Testis (tissue), 2 donors: ENCODE measurements at regions not wholly inside any gene's neighbourhood (a gene's known extent, or its start where the extent isn't known, plus 50 kb on each side); places are given as distances from the start of the nearest gene placed in this dataset.

Experiments
- DNase-seq: peaks from one replicate; pipeline ENCODE4 v3.0.0-alpha.2; 2019
- H3K27ac ChIP-seq, 2 donors: fragments of 200-600 bp; sonication (generic); one replicate each; pipeline ENCODE4 v1.5.1; 2019
- H3K27me3 ChIP-seq: fragments of 200-600 bp; sonication (generic); one replicate; pipeline ENCODE4 v1.5.1; 2019
- H3K36me3 ChIP-seq: fragments of 200-600 bp; sonication (generic); one replicate; pipeline ENCODE4 v1.5.1; 2017; ENCODE audit warnings: low read depth; ENCODE audit errors: missing control alignments
- H3K4me1 ChIP-seq: fragments of 200-600 bp; sonication (generic); one replicate; pipeline ENCODE4 v1.5.1; 2019
- H3K4me3 ChIP-seq, 2 donors: fragments of 200-600 bp; sonication (generic); one replicate each; pipeline ENCODE4 v1.5.1; 2017 to 2019
- H3K9me3 ChIP-seq: fragments of 200-600 bp; sonication (generic); one replicate; pipeline ENCODE4 v1.5.1; 2017
- CTCF ChIP-seq, 3 experiments: fragments of 450-650 bp in 2 of 3; fragments of 200-600 bp in 1 of 3; sonication (generic) in 1 of 3; IDR thresholded peaks; one replicate each; pipeline ENCODE4 v1.5.1; 2016 to 2019; ENCODE audit warnings: antibody characterized with exemption in 3 of 3, mild to moderate bottlenecking in 2 of 3, moderate library complexity in 1 of 3
- POLR2A ChIP-seq: fragments of 450-650 bp; IDR thresholded peaks from one replicate; pipeline ENCODE4 v1.6.1; 2017; ENCODE audit warnings: antibody characterized with exemption, mild to moderate bottlenecking, moderate library complexity
- WGBS, 2 donors: methylation state at CpG; one replicate each; pipeline ENCODE4 v1.1.5; 2018; 5-methylcytosine and 5-hydroxymethylcytosine counted together
- intact Hi-C: fragments of 100-400 bp; cut with DNase I; formaldehyde crosslinking; loops from one replicate; pipeline ENCODE4 v1.15.1; 2023; ENCODE audit warnings: low total_unique reads

- no peak for DNase-seq
- Histone ChIP-seq H3K4me3 (no peak overlapping the region), H3K36me3 (no peaks in the 10 kb centered on the region), H3K27me3 (no peaks in the 10 kb centered on the region), H3K4me1 (no peaks in the 10 kb centered on the region), H3K9me3 (no peaks in the 10 kb centered on the region), H3K27ac (no peak overlapping the region)
- WGBS, 2 donors = 66 to 81% methylated on average over 4 of the region's 4 CpGs
- TF ChIP-seq POLR2A (no peak), CTCF (IDR thresholded peaks at IDR 0.05) (no peak)
- intact Hi-C loops = no loop called here
These were observed 1209.8 kb upstream of the CELF2 start for GRCh38 chr10:9807846-9808245.

DNA sequence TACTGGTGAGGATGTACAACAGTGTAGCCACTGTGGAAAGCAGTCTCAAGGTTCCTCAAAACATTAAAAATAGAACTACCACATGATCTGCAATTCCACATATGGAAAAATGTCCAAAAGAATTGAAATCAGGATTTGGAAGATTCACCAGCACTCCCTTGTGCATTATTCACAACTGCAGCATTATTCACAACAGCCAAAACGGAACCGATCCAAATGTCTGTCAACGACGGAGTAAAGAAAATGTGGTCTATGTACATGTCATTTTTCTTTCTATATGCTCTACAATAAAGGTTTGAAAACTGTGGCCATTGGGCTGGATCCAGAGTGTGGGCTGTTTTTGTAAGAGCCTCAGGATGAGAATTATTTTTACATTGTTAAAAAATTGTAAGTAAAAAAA lies 1206.1 kb upstream of the CELF2 start:
- Histone ChIP-seq H3K27me3 (no peaks in the 10 kb centered on the region), H3K27ac (no peak overlapping the region), H3K36me3 (no peaks in the 10 kb centered on the region), H3K9me3 (no peaks in the 10 kb centered on the region), H3K4me3 (no peak overlapping the region), H3K4me1 (no peaks in the 10 kb centered on the region)
- whole genome bisulfite sequencing, 2 donors = 93% methylated on average over 4 of the region's 4 CpGs
- intact Hi-C loops = no loop called here
- TF ChIP-seq CTCF (IDR thresholded peaks at IDR 0.05) = no peak
- TF ChIP-seq POLR2A = no peak
- DNase-seq = no peak

DNA sequence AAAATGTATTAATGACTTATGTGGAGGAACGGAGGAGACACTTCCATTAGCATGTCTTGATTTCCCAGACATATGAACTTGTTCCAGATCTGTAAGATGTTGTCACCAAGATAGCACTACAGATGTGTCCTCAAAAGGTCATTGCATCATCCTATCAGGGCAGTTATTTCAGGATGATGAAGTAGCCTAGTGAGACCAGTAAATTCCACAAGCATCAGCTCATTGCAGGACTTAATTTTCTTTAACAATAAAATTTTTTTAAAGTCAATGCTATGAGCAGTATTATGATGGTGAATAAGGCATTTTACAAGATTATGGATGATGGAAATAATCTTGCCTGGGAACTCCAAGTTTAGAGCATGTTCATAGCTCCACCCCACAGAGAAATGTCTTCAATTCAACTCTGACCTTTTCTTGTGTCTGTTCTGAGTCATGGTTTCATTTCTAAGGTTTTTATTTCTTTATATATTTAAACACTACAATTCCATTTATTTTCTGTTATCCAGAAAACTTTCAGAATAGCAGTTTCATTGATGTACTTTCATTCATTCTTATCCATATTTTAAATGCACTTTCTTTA lies 1203.3 kb upstream of the CELF2 start:
- DNase-seq = no peak
- intact Hi-C loops = no loop called here
- no peaks in the 10 kb centered on the region for H3K27me3 ChIP-seq
- TF ChIP-seq POLR2A (no peak), CTCF (IDR thresholded peaks at IDR 0.05) (no peak)
- H3K4me1 ChIP-seq = no peaks in the 10 kb centered on the region
- no peak overlapping the region for H3K27ac ChIP-seq
- no peaks in the 10 kb centered on the region for H3K36me3 ChIP-seq
- WGBS, 2 donors = 79 to 91% methylated on average over 1 of the region's 1 CpG
- no peak overlapping the region for H3K4me3 ChIP-seq
- no peaks in the 10 kb centered on the region for H3K9me3 ChIP-seq

GRCh38 chr10:9819756-9820494 lies 1197.7 kb upstream of the CELF2 start:
- peaks cover 3% of the 10 kb centered on the region for H3K4me1 ChIP-seq
- no peak for TF ChIP-seq POLR2A
- TF ChIP-seq CTCF (IDR thresholded peaks at IDR 0.05) = no peak
- intact Hi-C loops = no loop called here
- H3K27ac ChIP-seq = no peak overlapping the region
- no peaks in the 10 kb centered on the region for H3K36me3 ChIP-seq
- WGBS, 2 donors = 86 to 92% methylated on average over 3 to 4 of the region's 4 CpGs
- no peaks in the 10 kb centered on the region for H3K9me3 ChIP-seq
- H3K27me3 ChIP-seq = no peaks in the 10 kb centered on the region
- H3K4me3 ChIP-seq = no peak overlapping the region
- DNase-seq = no peak
